Esophagus muscularis mucosa (tissue), 4 donors: ENCODE measurements at regions not wholly inside any gene's neighbourhood (a gene's known extent, or its start where the extent isn't known, plus 50 kb on each side); places are given as distances from the start of the nearest gene placed in this dataset.
"Not testable (repeated sequence)": the region's sequence is repeated elsewhere in the genome, so short reads cannot be mapped to it uniquely, and the experiment has no call there.

Experiments
- DNase-seq: peaks from one replicate; pipeline ENCODE4 v3.0.0-alpha.2; 2017; ENCODE audit errors: extremely low spot score
- H3K27ac ChIP-seq, 4 donors: fragments of 200-600 bp; sonication (generic); replicated peaks in 1 of 4; 1 replicate in 3 of 4; 2 replicates in 1 of 4; pipeline ENCODE4 v1.5.1; 2016 to 2019; ENCODE audit warnings: mild to moderate bottlenecking in 1 of 4
- H3K27me3 ChIP-seq, 4 donors: fragments of 200-600 bp; sonication (generic); one replicate each; pipeline versions ENCODE4 v1.5.1 to v1.6.0; 2016 to 2019
- H3K36me3 ChIP-seq, 4 donors: fragments of 200-600 bp; sonication (generic); one replicate each; pipeline ENCODE4 v1.5.1; 2016 to 2019
- H3K4me1 ChIP-seq, 4 donors: fragments of 200-600 bp; sonication (generic); one replicate each; pipeline ENCODE4 v1.5.1; 2016 to 2019
- H3K4me3 ChIP-seq, 4 donors: fragments of 200-600 bp; sonication (generic); 1 replicate in 2 of 4; 2 replicates in 2 of 4; pipeline ENCODE4 v1.5.1; 2016 to 2019; ENCODE audit warnings: mild to moderate bottlenecking in 4 of 4, moderate library complexity in 1 of 4
- H3K9me3 ChIP-seq, 4 donors: fragments of 200-600 bp; sonication (generic); 1 replicate in 3 of 4; 2 replicates in 1 of 4; pipeline ENCODE4 v1.5.1; 2016 to 2019
- CTCF ChIP-seq, 3 experiments: fragments of 200-600 bp in 2 of 3; fragments of 450-650 bp in 1 of 3; sonication (generic) in 2 of 3; IDR thresholded peaks; one replicate each; pipeline ENCODE4 v1.5.1; 2017 to 2019; ENCODE audit warnings: antibody characterized with exemption in 3 of 3, mild to moderate bottlenecking in 2 of 3, moderate library complexity in 1 of 3
- EP300 ChIP-seq: sonication (generic); formaldehyde crosslinking; IDR thresholded peaks from one replicate; pipeline ENCODE4 v1.6.1; 2017; ENCODE audit warnings: antibody characterized with exemption
- POLR2A ChIP-seq: fragments of 450-650 bp; IDR thresholded peaks from one replicate; pipeline ENCODE4 v1.6.1; 2017; ENCODE audit warnings: antibody characterized with exemption, moderate library complexity, mild to moderate bottlenecking, low read depth
- POLR2AphosphoS5 ChIP-seq, 2 donors: sonication (generic); formaldehyde crosslinking; IDR thresholded peaks; one replicate each; pipeline ENCODE4 v1.6.1; 2017; ENCODE audit warnings: antibody characterized with exemption in 2 of 2
- WGBS: methylation state at CpG from one replicate; pipeline ENCODE4 v1.1.5; 2018; 5-methylcytosine and 5-hydroxymethylcytosine counted together
- intact Hi-C: fragments of 100-400 bp; cut with DNase I; formaldehyde crosslinking; loops from one replicate; pipeline ENCODE4 v1.15.1; 2023

- no peak for TF ChIP-seq CTCF (IDR thresholded peaks at IDR 0.05)
- no peak for TF ChIP-seq POLR2A
- TF ChIP-seq EP300 = no peak
- TF ChIP-seq POLR2AphosphoS5 (IDR thresholded peaks at IDR 0.05) = no peak
- Histone ChIP-seq H3K27me3 (no peaks in the 10 kb centered on the region), H3K9me3 (no peaks in the 10 kb centered on the region), H3K36me3 (no peaks in the 10 kb centered on the region), H3K27ac (no peak overlapping the region), H3K4me1 (no peaks in the 10 kb centered on the region), H3K4me3 (no peak overlapping the region)
- no peak for DNase-seq
- 86% methylated on average over 5 of the region's 5 CpGs for WGBS
- intact Hi-C loops = no loop called here
Observed at GRCh38 chr7:119949053-119949452, 323.9 kb upstream of the KCND2 start.

- H3K27ac ChIP-seq, H3K27me3 ChIP-seq, intact Hi-C loops, DNase-seq, H3K36me3 ChIP-seq, H3K9me3 ChIP-seq, H3K4me1 ChIP-seq, H3K4me3 ChIP-seq: not testable (repeated sequence)
- 93% methylated on average over 28 of the region's 30 CpGs for WGBS
Observed at GRCh38 chr7:119950390-119951041, 322.5 kb upstream of the KCND2 start.

- H3K36me3 ChIP-seq, intact Hi-C loops, H3K9me3 ChIP-seq, DNase-seq, H3K27ac ChIP-seq, H3K4me3 ChIP-seq, H3K4me1 ChIP-seq, H3K27me3 ChIP-seq: not testable (repeated sequence)
- WGBS = 88% methylated on average over 1 of the region's 24 CpGs
Observed at GRCh38 chr7:119951614-119952013, 321.4 kb upstream of the KCND2 start.

GRCh38 chr7:119957335-119957734, 315.6 kb upstream of the KCND2 start:
- no peaks in the 10 kb centered on the region for H3K9me3 ChIP-seq
- no peaks in the 10 kb centered on the region for H3K27me3 ChIP-seq
- no peak for DNase-seq
- H3K4me1 ChIP-seq = no peaks in the 10 kb centered on the region
- H3K36me3 ChIP-seq = no peaks in the 10 kb centered on the region
- TF ChIP-seq EP300 = no peak
- no peak for TF ChIP-seq POLR2A
- TF ChIP-seq POLR2AphosphoS5 (IDR thresholded peaks at IDR 0.05) = no peak
- no peak for TF ChIP-seq CTCF (IDR thresholded peaks at IDR 0.05)
- H3K4me3 ChIP-seq = no peak overlapping the region
- intact Hi-C loops = no loop called here
- no peak overlapping the region for H3K27ac ChIP-seq

- H3K27me3 ChIP-seq = no peaks in the 10 kb centered on the region
- H3K9me3 ChIP-seq = no peaks in the 10 kb centered on the region
- TF ChIP-seq CTCF (IDR thresholded peaks at IDR 0.05) (no peak), EP300 (no peak), POLR2A (no peak), POLR2AphosphoS5 (IDR thresholded peaks at IDR 0.05) (no peak)
- H3K36me3 ChIP-seq = no peaks in the 10 kb centered on the region
- no peak for DNase-seq
- no peak overlapping the region for H3K27ac ChIP-seq
- intact Hi-C loops = no loop called here
- H3K4me3 ChIP-seq = no peak overlapping the region
- no peaks in the 10 kb centered on the region for H3K4me1 ChIP-seq
- 67% methylated on average over 1 of the region's 1 CpG for WGBS
Observed at GRCh38 chr7:119959811-119960210, 313.2 kb upstream of the KCND2 start.

GRCh38 chr7:119963654-119964053, 309.3 kb upstream of the KCND2 start:
- Histone ChIP-seq H3K27me3 (no peaks in the 10 kb centered on the region), H3K36me3 (no peaks in the 10 kb centered on the region), H3K4me3 (no peak overlapping the region), H3K9me3 (no peaks in the 10 kb centered on the region), H3K4me1 (no peaks in the 10 kb centered on the region), H3K27ac (no peak overlapping the region)
- intact Hi-C loops = no loop called here
- no peak for TF ChIP-seq POLR2A
- TF ChIP-seq EP300 = no peak
- TF ChIP-seq POLR2AphosphoS5 (IDR thresholded peaks at IDR 0.05) = no peak
- no peak for TF ChIP-seq CTCF (IDR thresholded peaks at IDR 0.05)
- no peak for DNase-seq
